CD4-positive, alpha-beta T cell (primary cell): ENCODE measurements at regions not wholly inside any gene's neighbourhood (a gene's known extent, or its start where the extent isn't known, plus 50 kb on each side); places are given as distances from the start of the nearest gene placed in this dataset.

Experiments used
- ATAC-seq: fragments of 200-7000 bp; cut with Tn5 transposase; one replicate; pipeline ENCODE4 v1.10.0; 2022; ENCODE audit warnings: mild to moderate bottlenecking; ENCODE audit not compliant: poor library complexity
- CTCF ChIA-PET: fragments of 350-600 bp; sonication (Branson Sonifier 250); formaldehyde crosslinking; loops from one replicate; lab custom pipeline; 2021; ENCODE audit warnings: antibody characterized with exemption, inconsistent platforms; lab: Charles Lee
- POLR2A ChIA-PET: fragments of 350-600 bp; sonication (Branson Sonifier 250); formaldehyde crosslinking; loops from one replicate; lab custom pipeline; 2021; ENCODE audit warnings: antibody characterized with exemption, inconsistent platforms; lab: Charles Lee
- DNase-seq, 14 experiments: peaks; one replicate each; pipeline ENCODE4 v3.0.0-alpha.2; 2013 to 2020; ENCODE audit warnings: mixed read lengths in 2 of 14
- H3K27ac ChIP-seq, 2 donors: one replicate each; pipeline versions ENCODE4 v1.5.1 to v1.7.0; 2013; ENCODE audit warnings: low read length in 2 of 2, low read depth in 1 of 2, mild to moderate bottlenecking in 1 of 2
- H3K27me3 ChIP-seq, 2 experiments: 1 replicate in 1 of 2; 2 replicates in 1 of 2; pipeline versions ENCODE4 v1.6.1 to v1.7.0; 2013; ENCODE audit warnings: low read length in 2 of 2, control low read depth in 1 of 2, mild to moderate bottlenecking in 1 of 2, moderate library complexity in 1 of 2; ENCODE audit not compliant: insufficient read depth in 2 of 2, control insufficient read depth in 1 of 2
- H3K36me3 ChIP-seq: one replicate; pipeline ENCODE4 v1.6.1; 2013; ENCODE audit warnings: low read length, control low read depth; ENCODE audit not compliant: insufficient read depth
- H3K4me1 ChIP-seq: one replicate; pipeline ENCODE4 v1.6.1; 2013; ENCODE audit warnings: low read length, control low read depth; ENCODE audit not compliant: insufficient read depth
- H3K4me3 ChIP-seq: one replicate; pipeline ENCODE4 v1.5.1; 2013; ENCODE audit warnings: mild to moderate bottlenecking, low read length, moderate library complexity
- H3K9me3 ChIP-seq, 2 experiments: 1 replicate in 1 of 2; 2 replicates in 1 of 2; pipeline versions ENCODE4 v1.6.1 to v1.7.0; 2013; ENCODE audit warnings: low read length in 2 of 2, mild to moderate bottlenecking in 2 of 2, control low read depth in 1 of 2, moderate library complexity in 1 of 2; ENCODE audit not compliant: control insufficient read depth in 1 of 2, insufficient read depth in 1 of 2
- H3K27ac Mint-ChIP-seq: one replicate; pipeline ENCODE4 v1.8.0; 2020; ENCODE audit warnings: mixed read lengths
- H3K27me3 Mint-ChIP-seq: one replicate; pipeline ENCODE4 v1.8.0; 2021; ENCODE audit warnings: mixed read lengths
- H3K36me3 Mint-ChIP-seq: one replicate; pipeline ENCODE4 v1.8.0; 2021; ENCODE audit warnings: low read depth, mixed read lengths
- H3K4me1 Mint-ChIP-seq: one replicate; pipeline ENCODE4 v1.8.0; 2021; ENCODE audit warnings: low read depth, mixed read lengths
- H3K4me3 Mint-ChIP-seq: one replicate; pipeline ENCODE4 v1.8.0; 2020; ENCODE audit warnings: mild to moderate bottlenecking, mixed read lengths
- H3K9me3 Mint-ChIP-seq: one replicate; pipeline ENCODE4 v1.8.0; 2020; ENCODE audit warnings: mixed read lengths
- intact Hi-C, 2 experiments: fragments of 100-400 bp; cut with DNase I in 1 of 2; cut with micrococcal nuclease in 1 of 2; formaldehyde crosslinking; loops; one replicate each; pipeline versions ENCODE4 v1.15.1 to v1.9.0; 2023 to 2025; cut with DNase I, micrococcal nuclease
- TF ChIP-seq, protein P1 (sequence below): fragments of 200-600 bp; IDR thresholded peaks from one replicate; pipeline ENCODE4 v1.8.0; 2022; ENCODE audit warnings: antibody characterized with exemption, mild to moderate bottlenecking

DNA sequence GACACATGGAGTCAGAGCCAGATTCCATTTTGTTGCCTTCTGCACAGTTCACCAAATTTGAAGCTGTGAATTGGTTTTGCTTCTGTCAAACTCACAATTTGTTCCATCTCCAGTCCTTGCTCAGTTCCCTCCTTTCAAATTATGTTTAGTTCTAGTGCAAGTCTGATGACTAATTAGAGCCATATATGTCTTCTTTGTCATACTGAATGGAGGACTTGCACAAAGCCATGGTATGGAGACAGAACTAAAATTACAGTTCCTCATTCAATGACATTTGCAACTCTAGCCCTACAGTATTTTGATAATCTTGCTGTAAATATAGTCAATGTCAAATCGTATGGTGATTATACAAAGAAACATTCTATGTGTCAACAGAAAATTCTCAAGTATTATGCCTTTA, 936.9 kb upstream of the CELF4 start:
- H3K4me3 ChIP-seq: no peak overlapping the region
- intact Hi-C loops: no loop called here
- peaks cover 5% of the 10 kb centered on the region for H3K9me3 Mint-ChIP-seq
- H3K27ac ChIP-seq: no peak overlapping the region
- H3K4me3 Mint-ChIP-seq: no peak overlapping the region
- TF ChIP-seq, protein P1, sequence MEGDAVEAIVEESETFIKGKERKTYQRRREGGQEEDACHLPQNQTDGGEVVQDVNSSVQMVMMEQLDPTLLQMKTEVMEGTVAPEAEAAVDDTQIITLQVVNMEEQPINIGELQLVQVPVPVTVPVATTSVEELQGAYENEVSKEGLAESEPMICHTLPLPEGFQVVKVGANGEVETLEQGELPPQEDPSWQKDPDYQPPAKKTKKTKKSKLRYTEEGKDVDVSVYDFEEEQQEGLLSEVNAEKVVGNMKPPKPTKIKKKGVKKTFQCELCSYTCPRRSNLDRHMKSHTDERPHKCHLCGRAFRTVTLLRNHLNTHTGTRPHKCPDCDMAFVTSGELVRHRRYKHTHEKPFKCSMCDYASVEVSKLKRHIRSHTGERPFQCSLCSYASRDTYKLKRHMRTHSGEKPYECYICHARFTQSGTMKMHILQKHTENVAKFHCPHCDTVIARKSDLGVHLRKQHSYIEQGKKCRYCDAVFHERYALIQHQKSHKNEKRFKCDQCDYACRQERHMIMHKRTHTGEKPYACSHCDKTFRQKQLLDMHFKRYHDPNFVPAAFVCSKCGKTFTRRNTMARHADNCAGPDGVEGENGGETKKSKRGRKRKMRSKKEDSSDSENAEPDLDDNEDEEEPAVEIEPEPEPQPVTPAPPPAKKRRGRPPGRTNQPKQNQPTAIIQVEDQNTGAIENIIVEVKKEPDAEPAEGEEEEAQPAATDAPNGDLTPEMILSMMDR: no peak
- ChIA-PET CTCF (no interaction called here), POLR2A (no interaction called here)
- H3K36me3 Mint-ChIP-seq: no peaks in the 10 kb centered on the region
- H3K4me1 Mint-ChIP-seq: no peaks in the 10 kb centered on the region
- ATAC-seq (no peak), DNase-seq (no peak)
- no peaks in the 10 kb centered on the region for H3K27me3 ChIP-seq
- no peaks in the 10 kb centered on the region for H3K27me3 Mint-ChIP-seq
- no peaks in the 10 kb centered on the region for H3K36me3 ChIP-seq
- H3K4me1 ChIP-seq: no peaks in the 10 kb centered on the region
- no peaks in the 10 kb centered on the region for H3K9me3 ChIP-seq
- H3K27ac Mint-ChIP-seq: no peak overlapping the region

DNA sequence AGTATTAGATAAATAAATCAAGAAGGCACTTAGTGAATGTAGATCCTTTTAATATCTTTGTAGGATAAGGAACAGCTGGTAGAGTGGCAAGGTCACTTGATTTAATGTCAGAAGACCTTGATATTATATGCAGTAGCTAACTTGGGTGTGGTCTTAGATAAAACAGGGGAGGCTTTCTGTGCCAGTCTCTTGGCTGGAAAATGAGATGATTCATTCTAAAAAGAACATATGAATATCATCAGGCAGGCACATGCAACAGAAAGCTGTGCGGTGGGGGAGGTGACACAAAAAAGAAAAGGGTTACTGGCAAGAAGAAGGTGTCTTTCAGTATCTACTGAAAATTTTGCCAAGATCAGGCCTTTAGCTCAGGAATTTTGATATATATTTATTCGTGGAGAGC, 931.7 kb upstream of the CELF4 start:
- intact Hi-C loops: no loop called here

DNA sequence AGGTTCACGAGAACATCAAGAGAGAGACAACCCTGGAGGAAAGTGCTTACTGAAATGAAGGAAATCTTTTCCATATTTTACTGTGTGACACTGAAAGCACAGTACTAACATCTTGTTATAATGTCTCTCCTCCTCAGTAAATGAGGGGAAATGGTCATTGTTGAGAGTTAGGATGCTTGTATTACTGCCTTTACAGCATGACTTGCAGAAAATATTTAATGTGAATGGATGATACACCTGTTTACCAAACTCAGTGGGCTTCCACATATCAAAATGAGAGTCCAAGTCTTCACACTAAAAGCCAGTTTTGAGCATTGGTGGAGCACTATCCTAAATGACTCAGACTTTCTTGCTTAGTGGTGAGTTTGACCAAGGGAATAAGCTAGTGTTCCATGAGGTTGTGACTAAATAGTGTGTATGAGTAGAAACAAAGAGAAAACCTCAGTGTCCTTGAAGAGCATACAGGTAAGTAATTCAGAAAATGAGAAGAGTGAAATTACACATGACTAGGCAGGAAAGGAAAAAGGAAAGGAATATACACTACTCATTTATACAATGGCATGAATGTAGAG, 930.7 kb upstream of the CELF4 start:
- Histone ChIP-seq H3K4me3 (no peak overlapping the region), H3K9me3 (no peaks in the 10 kb centered on the region), H3K36me3 (no peaks in the 10 kb centered on the region), H3K27ac (no peak overlapping the region), H3K27me3 (no peaks in the 10 kb centered on the region), H3K4me1 (no peaks in the 10 kb centered on the region)
- Mint-ChIP-seq H3K27me3 (no peaks in the 10 kb centered on the region), H3K9me3 (no peaks in the 10 kb centered on the region), H3K4me1 (peaks cover 6% of the 10 kb centered on the region), H3K27ac (no peak overlapping the region), H3K36me3 (no peaks in the 10 kb centered on the region), H3K4me3 (no peak overlapping the region)
- TF ChIP-seq, protein P1: no peak
- no peak for DNase-seq
- intact Hi-C loops: no loop called here
- POLR2A ChIA-PET: no interaction called here
- ATAC-seq: no peak
- CTCF ChIA-PET: no interaction called here

More for the DNA sequence above, 931.7 kb upstream of the CELF4 start:
- no peaks in the 10 kb centered on the region for H3K27me3 Mint-ChIP-seq
- no peaks in the 10 kb centered on the region for H3K9me3 Mint-ChIP-seq
- no peaks in the 10 kb centered on the region for H3K36me3 ChIP-seq
- no peaks in the 10 kb centered on the region for H3K9me3 ChIP-seq
- no peak overlapping the region for H3K27ac ChIP-seq
- CTCF ChIA-PET: no interaction called here
- no peak overlapping the region for H3K27ac Mint-ChIP-seq
- no peak for ATAC-seq
- H3K4me1 ChIP-seq: no peaks in the 10 kb centered on the region
- no peak overlapping the region for H3K4me3 Mint-ChIP-seq
- H3K4me3 ChIP-seq: no peak overlapping the region
- no peak for DNase-seq
- H3K36me3 Mint-ChIP-seq: no peaks in the 10 kb centered on the region
- H3K4me1 Mint-ChIP-seq: peaks cover 6% of the 10 kb centered on the region
- H3K27me3 ChIP-seq: no peaks in the 10 kb centered on the region
- TF ChIP-seq, protein P1: no peak
- POLR2A ChIA-PET: no interaction called here
